ENCODE measurements at regions not wholly inside any gene's neighbourhood (a gene's known extent, or its start where the extent isn't known, plus 50 kb on each side); places are given as distances from the start of the nearest gene placed in this dataset.

DNA sequence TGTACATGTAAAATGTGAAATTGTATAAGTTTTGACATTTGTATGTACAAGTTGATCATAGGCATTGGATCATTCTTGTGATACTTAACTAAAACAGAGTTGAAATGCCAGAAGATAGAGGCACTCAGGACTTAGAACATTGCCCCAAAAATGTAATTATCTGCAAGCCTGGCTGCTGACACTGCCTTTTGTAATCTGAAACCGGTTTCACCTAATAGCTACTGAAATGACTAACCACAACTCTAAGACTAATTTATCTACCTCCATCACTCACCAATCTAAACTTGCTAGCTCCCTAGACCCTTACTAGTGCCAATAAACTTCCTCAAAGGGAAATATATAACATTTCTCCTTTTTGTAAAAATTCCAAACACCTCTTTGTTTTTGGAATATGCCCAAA lies 2596.2 kb downstream of the PCDH9 start:
- TF ChIP-seq MEIS1 (CRISPR knock-in tag; IDR thresholded peaks at IDR 0.05; ENCODE audit: borderline replicate concordance) (no peak), NPAS2 (CRISPR knock-in tag; IDR thresholded peaks at IDR 0.05; ENCODE audit: borderline replicate concordance) (no peak), ETV6 (CRISPR knock-in tag; conservative IDR thresholded peaks at IDR 0.05) (no peak), ATF1 (CRISPR knock-in tag; IDR thresholded peaks at IDR 0.05) (no peak), MTA3 (CRISPR knock-in tag; IDR thresholded peaks at IDR 0.05) (no peak), ATRX (CRISPR knock-in tag; IDR thresholded peaks at IDR 0.05; ENCODE audit: borderline replicate concordance) (no peak), ZNF839 (CRISPR knock-in tag; IDR thresholded peaks at IDR 0.05; ENCODE audit: borderline replicate concordance) (no peak), POLR2A (IDR thresholded peaks at IDR 0.05; ENCODE audit: insufficient read depth in 1 of 2, low read depth in 2 of 2, low read length in 2 of 2) (no peak)
- TF ChIP-seq, protein P1, sequence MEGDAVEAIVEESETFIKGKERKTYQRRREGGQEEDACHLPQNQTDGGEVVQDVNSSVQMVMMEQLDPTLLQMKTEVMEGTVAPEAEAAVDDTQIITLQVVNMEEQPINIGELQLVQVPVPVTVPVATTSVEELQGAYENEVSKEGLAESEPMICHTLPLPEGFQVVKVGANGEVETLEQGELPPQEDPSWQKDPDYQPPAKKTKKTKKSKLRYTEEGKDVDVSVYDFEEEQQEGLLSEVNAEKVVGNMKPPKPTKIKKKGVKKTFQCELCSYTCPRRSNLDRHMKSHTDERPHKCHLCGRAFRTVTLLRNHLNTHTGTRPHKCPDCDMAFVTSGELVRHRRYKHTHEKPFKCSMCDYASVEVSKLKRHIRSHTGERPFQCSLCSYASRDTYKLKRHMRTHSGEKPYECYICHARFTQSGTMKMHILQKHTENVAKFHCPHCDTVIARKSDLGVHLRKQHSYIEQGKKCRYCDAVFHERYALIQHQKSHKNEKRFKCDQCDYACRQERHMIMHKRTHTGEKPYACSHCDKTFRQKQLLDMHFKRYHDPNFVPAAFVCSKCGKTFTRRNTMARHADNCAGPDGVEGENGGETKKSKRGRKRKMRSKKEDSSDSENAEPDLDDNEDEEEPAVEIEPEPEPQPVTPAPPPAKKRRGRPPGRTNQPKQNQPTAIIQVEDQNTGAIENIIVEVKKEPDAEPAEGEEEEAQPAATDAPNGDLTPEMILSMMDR (CRISPR knock-in tag; IDR thresholded peaks at IDR 0.05): no peak
- TF ChIP-seq, protein P2, sequence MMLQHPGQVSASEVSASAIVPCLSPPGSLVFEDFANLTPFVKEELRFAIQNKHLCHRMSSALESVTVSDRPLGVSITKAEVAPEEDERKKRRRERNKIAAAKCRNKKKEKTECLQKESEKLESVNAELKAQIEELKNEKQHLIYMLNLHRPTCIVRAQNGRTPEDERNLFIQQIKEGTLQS (CRISPR knock-in tag; IDR thresholded peaks at IDR 0.05): no peak
- TF ChIP-seq, protein P3, sequence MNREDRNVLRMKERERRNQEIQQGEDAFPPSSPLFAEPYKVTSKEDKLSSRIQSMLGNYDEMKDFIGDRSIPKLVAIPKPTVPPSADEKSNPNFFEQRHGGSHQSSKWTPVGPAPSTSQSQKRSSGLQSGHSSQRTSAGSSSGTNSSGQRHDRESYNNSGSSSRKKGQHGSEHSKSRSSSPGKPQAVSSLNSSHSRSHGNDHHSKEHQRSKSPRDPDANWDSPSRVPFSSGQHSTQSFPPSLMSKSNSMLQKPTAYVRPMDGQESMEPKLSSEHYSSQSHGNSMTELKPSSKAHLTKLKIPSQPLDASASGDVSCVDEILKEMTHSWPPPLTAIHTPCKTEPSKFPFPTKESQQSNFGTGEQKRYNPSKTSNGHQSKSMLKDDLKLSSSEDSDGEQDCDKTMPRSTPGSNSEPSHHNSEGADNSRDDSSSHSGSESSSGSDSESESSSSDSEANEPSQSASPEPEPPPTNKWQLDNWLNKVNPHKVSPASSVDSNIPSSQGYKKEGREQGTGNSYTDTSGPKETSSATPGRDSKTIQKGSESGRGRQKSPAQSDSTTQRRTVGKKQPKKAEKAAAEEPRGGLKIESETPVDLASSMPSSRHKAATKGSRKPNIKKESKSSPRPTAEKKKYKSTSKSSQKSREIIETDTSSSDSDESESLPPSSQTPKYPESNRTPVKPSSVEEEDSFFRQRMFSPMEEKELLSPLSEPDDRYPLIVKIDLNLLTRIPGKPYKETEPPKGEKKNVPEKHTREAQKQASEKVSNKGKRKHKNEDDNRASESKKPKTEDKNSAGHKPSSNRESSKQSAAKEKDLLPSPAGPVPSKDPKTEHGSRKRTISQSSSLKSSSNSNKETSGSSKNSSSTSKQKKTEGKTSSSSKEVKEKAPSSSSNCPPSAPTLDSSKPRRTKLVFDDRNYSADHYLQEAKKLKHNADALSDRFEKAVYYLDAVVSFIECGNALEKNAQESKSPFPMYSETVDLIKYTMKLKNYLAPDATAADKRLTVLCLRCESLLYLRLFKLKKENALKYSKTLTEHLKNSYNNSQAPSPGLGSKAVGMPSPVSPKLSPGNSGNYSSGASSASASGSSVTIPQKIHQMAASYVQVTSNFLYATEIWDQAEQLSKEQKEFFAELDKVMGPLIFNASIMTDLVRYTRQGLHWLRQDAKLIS (CRISPR knock-in tag; IDR thresholded peaks at IDR 0.05): no peak
